HEK293 (cell line): ENCODE measurements at regions not wholly inside any gene's neighbourhood (a gene's known extent, or its start where the extent isn't known, plus 50 kb on each side); places are given as distances from the start of the nearest gene placed in this dataset.

Experiments used
- BCL11A ChIP-seq: fragments of 450-650 bp; formaldehyde crosslinking; IDR thresholded peaks from 2 replicates; pipeline ENCODE4 v1.5.1; 2016; ENCODE audit warnings: low read depth, missing biosample characterization, missing genetic modification characterization
- CTCF ChIP-seq: fragments of 450-650 bp; formaldehyde crosslinking; IDR thresholded peaks from 2 replicates; pipeline ENCODE4 v1.5.1; 2016; ENCODE audit warnings: missing biosample characterization, missing genetic modification characterization
- MYNN ChIP-seq: fragments of 450-650 bp; formaldehyde crosslinking; IDR thresholded peaks from 2 replicates; pipeline ENCODE4 v1.5.1; 2016; ENCODE audit warnings: missing biosample characterization, missing genetic modification characterization, borderline replicate concordance
- MZF1 ChIP-seq: fragments of 450-650 bp; formaldehyde crosslinking; IDR thresholded peaks from 2 replicates; pipeline ENCODE4 v1.5.1; 2017; ENCODE audit warnings: missing biosample characterization, missing genetic modification characterization, borderline replicate concordance
- YY1 ChIP-seq: fragments of 450-650 bp; formaldehyde crosslinking; IDR thresholded peaks from 2 replicates; pipeline ENCODE4 v1.5.1; 2018; ENCODE audit warnings: missing biosample characterization, missing genetic modification characterization
- ZBTB8A ChIP-seq: fragments of 450-650 bp; formaldehyde crosslinking; IDR thresholded peaks from 2 replicates; pipeline ENCODE4 v1.5.1; 2016; ENCODE audit warnings: missing biosample characterization, missing genetic modification characterization
- ZNF133 ChIP-seq: fragments of 450-650 bp; formaldehyde crosslinking; IDR thresholded peaks from 2 replicates; pipeline ENCODE4 v1.5.1; 2016; ENCODE audit warnings: missing biosample characterization, missing genetic modification characterization
- ZNF24 ChIP-seq: fragments of 450-650 bp; formaldehyde crosslinking; IDR thresholded peaks from 2 replicates; pipeline ENCODE4 v1.5.1; 2016; ENCODE audit warnings: missing biosample characterization, missing genetic modification characterization
- ZNF26 ChIP-seq: fragments of 450-650 bp; formaldehyde crosslinking; IDR thresholded peaks from 2 replicates; pipeline ENCODE4 v1.5.1; 2016; ENCODE audit warnings: missing biosample characterization, missing genetic modification characterization
- ZNF510 ChIP-seq: fragments of 450-650 bp; formaldehyde crosslinking; IDR thresholded peaks from 2 replicates; pipeline ENCODE4 v1.5.1; 2018; ENCODE audit warnings: mild to moderate bottlenecking, missing genetic modification characterization, missing biosample characterization; ENCODE audit not compliant: insufficient replicate concordance
- ZNF530 ChIP-seq: fragments of 450-650 bp; formaldehyde crosslinking; IDR thresholded peaks from 2 replicates; pipeline ENCODE4 v1.5.1; 2016; ENCODE audit warnings: low read depth, missing biosample characterization, missing genetic modification characterization
- ZNF561 ChIP-seq: fragments of 450-650 bp; IDR thresholded peaks from 2 replicates; pipeline ENCODE4 v1.5.1; 2018; ENCODE audit warnings: missing biosample characterization, missing genetic modification characterization, borderline replicate concordance

- TF ChIP-seq CTCF (tag by site-specific recombination), result no peak
- no peak for TF ChIP-seq ZNF24
- no peak for TF ChIP-seq ZNF561 (tag by site-specific recombination)
- no peak for TF ChIP-seq YY1
- no peak for TF ChIP-seq MYNN (tag by site-specific recombination)
- no peak for TF ChIP-seq BCL11A (tag by site-specific recombination)
- TF ChIP-seq ZBTB8A (tag by site-specific recombination), result no peak
- TF ChIP-seq ZNF530 (tag by site-specific recombination), result no peak
- no peak for TF ChIP-seq ZNF510 (tag by site-specific recombination)
- no peak for TF ChIP-seq ZNF26
- TF ChIP-seq ZNF133, result no peak
- TF ChIP-seq MZF1 (tag by site-specific recombination), result no peak
These were observed 192.8 kb upstream of the RORA start for GRCh38 chr15:61421938-61422337.
